SK-N-SH treated with all-trans-retinoic acid at 6 μM for 48 hours (cell line): ENCODE measurements at regions not wholly inside any gene's neighbourhood (a gene's known extent, or its start where the extent isn't known, plus 50 kb on each side); places are given as distances from the start of the nearest gene placed in this dataset.

Source experiments
- ATAC-seq: fragments of 200-7000 bp; cut with Tn5 transposase; 3 replicates; pipeline ENCODE4 v1.9.1; 2020; ENCODE audit warnings: mild to moderate bottlenecking, moderate library complexity
- ARNTL ChIP-seq: fragments of 450-650 bp; formaldehyde crosslinking; IDR thresholded peaks from 2 replicates; pipeline ENCODE4 v1.5.0; 2020; ENCODE audit warnings: low read depth, mild to moderate bottlenecking, moderate library complexity, borderline replicate concordance
- BACH2 ChIP-seq: fragments of 250-450 bp; sonication (Bioruptor Pico); IDR thresholded peaks from 2 replicates; pipeline ENCODE4 v1.9.0; 2021; ENCODE audit warnings: mild to moderate bottlenecking, borderline replicate concordance
- ESRRG ChIP-seq: fragments of 250-450 bp; sonication (Bioruptor Pico); IDR thresholded peaks from 2 replicates; pipeline ENCODE4 v1.6.1; 2021; ENCODE audit warnings: mild to moderate bottlenecking
- GLIS3 ChIP-seq: fragments of 250-450 bp; sonication (Bioruptor Pico); IDR thresholded peaks from 2 replicates; pipeline ENCODE4 v1.5.0; 2020; ENCODE audit warnings: mild to moderate bottlenecking, moderate library complexity
- OSR1 ChIP-seq: fragments of 250-450 bp; sonication (Bioruptor Pico); IDR thresholded peaks from 2 replicates; pipeline ENCODE4 v1.8.0; 2022; ENCODE audit warnings: moderate library complexity, mild to moderate bottlenecking, inconsistent platforms
- PPARA ChIP-seq: fragments of 250-450 bp; sonication (Bioruptor Pico); IDR thresholded peaks from 2 replicates; pipeline ENCODE4 v1.5.0; 2020; ENCODE audit warnings: mild to moderate bottlenecking, borderline replicate concordance
- RARB ChIP-seq: fragments of 250-450 bp; sonication (Bioruptor Pico); IDR thresholded peaks from 2 replicates; pipeline ENCODE4 v1.8.0; 2021; ENCODE audit warnings: mild to moderate bottlenecking, moderate library complexity
- SNAI2 ChIP-seq: fragments of 250-450 bp; sonication (Bioruptor Pico); IDR thresholded peaks from 2 replicates; pipeline ENCODE4 v1.5.0; 2020; ENCODE audit warnings: mild to moderate bottlenecking, moderate library complexity
- TOX ChIP-seq: fragments of 250-450 bp; sonication (Bioruptor Pico); IDR thresholded peaks from 2 replicates; pipeline ENCODE4 v1.8.0; 2021; ENCODE audit warnings: mild to moderate bottlenecking, moderate library complexity, borderline replicate concordance
- ZC3H10 ChIP-seq: fragments of 250-450 bp; sonication (Bioruptor Pico); IDR thresholded peaks from 2 replicates; pipeline ENCODE4 v1.5.1; 2021; ENCODE audit warnings: mild to moderate bottlenecking, moderate library complexity
- ZFP3 ChIP-seq: fragments of 250-450 bp; sonication (Bioruptor Pico); IDR thresholded peaks from 2 replicates; pipeline ENCODE4 v1.5.0; 2020; ENCODE audit warnings: mild to moderate bottlenecking, moderate library complexity
- ZFP30 ChIP-seq: fragments of 450-650 bp; formaldehyde crosslinking; IDR thresholded peaks from 2 replicates; pipeline ENCODE4 v1.5.0; 2022; ENCODE audit warnings: mild to moderate bottlenecking, moderate library complexity
- ZNF565 ChIP-seq: fragments of 450-650 bp; formaldehyde crosslinking; conservative IDR thresholded peaks from 2 replicates; pipeline ENCODE4 v1.5.0; 2020; ENCODE audit warnings: low read depth, mild to moderate bottlenecking, moderate library complexity
- ZNF70 ChIP-seq: fragments of 450-650 bp; formaldehyde crosslinking; IDR thresholded peaks from 2 replicates; pipeline ENCODE4 v1.5.0; 2020; ENCODE audit warnings: mild to moderate bottlenecking, moderate library complexity
- TF ChIP-seq, protein P1 (sequence below): fragments of 250-450 bp; sonication (Bioruptor Pico); IDR thresholded peaks from 2 replicates; pipeline ENCODE4 v1.8.0; 2021; ENCODE audit warnings: low read depth, mild to moderate bottlenecking, moderate library complexity, borderline replicate concordance
- TF ChIP-seq, protein P2 (sequence below): fragments of 250-450 bp; sonication (Bioruptor Pico); IDR thresholded peaks from 2 replicates; pipeline ENCODE4 v1.8.0; 2020; ENCODE audit warnings: mild to moderate bottlenecking, moderate library complexity, borderline replicate concordance
- TF ChIP-seq, protein P3 (sequence below): fragments of 250-450 bp; sonication (Bioruptor Pico); IDR thresholded peaks from 2 replicates; pipeline ENCODE4 v1.5.1; 2021; ENCODE audit warnings: mild to moderate bottlenecking, moderate library complexity
- TF ChIP-seq, protein P4 (sequence below): fragments of 250-450 bp; sonication (Bioruptor Pico); IDR thresholded peaks from 2 replicates; pipeline ENCODE4 v1.5.1; 2020; ENCODE audit warnings: low read depth, mild to moderate bottlenecking, moderate library complexity
- TF ChIP-seq, protein P5 (sequence below): fragments of 250-450 bp; sonication (Bioruptor Pico); IDR thresholded peaks from 2 replicates; pipeline ENCODE4 v1.5.0; 2020; ENCODE audit warnings: mild to moderate bottlenecking, moderate library complexity

DNA sequence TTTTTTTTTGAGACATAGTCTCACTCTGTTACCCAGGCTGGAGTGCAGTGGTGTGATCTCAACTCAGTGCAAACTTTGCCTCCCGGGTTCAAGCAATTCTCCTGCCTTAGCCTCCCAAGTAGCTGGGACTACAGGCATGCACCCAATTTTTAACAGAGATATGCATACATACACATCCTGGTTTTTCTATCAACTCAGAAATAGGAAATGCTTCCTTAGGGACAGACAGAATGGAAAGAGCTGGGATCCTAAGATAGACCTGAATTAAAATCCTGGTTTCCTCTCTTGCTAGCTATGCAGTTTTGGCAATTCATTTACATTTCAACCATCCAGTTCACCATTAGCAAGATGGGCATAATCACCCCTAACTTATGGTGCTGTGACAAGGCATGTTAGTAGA lies 347.5 kb downstream of the GPAM start:
- no peak for ATAC-seq
- TF ChIP-seq ZFP30 (CRISPR knock-in tag) (no peak), GLIS3 (CRISPR knock-in tag) (no peak), ZC3H10 (CRISPR knock-in tag) (no peak), ZFP3 (CRISPR knock-in tag) (no peak), ZNF565 (CRISPR knock-in tag) (no peak), ARNTL (CRISPR knock-in tag) (no peak), SNAI2 (CRISPR knock-in tag) (no peak), RARB (CRISPR knock-in tag) (no peak), OSR1 (CRISPR knock-in tag) (no peak), ESRRG (CRISPR knock-in tag) (no peak), BACH2 (no peak)
- TF ChIP-seq, protein P1, sequence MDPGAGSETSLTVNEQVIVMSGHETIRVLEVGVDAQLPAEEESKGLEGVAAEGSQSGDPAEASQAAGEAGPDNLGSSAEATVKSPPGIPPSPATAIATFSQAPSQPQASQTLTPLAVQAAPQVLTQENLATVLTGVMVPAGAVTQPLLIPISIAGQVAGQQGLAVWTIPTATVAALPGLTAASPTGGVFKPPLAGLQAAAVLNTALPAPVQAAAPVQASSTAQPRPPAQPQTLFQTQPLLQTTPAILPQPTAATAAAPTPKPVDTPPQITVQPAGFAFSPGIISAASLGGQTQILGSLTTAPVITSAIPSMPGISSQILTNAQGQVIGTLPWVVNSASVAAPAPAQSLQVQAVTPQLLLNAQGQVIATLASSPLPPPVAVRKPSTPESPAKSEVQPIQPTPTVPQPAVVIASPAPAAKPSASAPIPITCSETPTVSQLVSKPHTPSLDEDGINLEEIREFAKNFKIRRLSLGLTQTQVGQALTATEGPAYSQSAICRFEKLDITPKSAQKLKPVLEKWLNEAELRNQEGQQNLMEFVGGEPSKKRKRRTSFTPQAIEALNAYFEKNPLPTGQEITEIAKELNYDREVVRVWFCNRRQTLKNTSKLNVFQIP: no peak
- TF ChIP-seq, protein P2, sequence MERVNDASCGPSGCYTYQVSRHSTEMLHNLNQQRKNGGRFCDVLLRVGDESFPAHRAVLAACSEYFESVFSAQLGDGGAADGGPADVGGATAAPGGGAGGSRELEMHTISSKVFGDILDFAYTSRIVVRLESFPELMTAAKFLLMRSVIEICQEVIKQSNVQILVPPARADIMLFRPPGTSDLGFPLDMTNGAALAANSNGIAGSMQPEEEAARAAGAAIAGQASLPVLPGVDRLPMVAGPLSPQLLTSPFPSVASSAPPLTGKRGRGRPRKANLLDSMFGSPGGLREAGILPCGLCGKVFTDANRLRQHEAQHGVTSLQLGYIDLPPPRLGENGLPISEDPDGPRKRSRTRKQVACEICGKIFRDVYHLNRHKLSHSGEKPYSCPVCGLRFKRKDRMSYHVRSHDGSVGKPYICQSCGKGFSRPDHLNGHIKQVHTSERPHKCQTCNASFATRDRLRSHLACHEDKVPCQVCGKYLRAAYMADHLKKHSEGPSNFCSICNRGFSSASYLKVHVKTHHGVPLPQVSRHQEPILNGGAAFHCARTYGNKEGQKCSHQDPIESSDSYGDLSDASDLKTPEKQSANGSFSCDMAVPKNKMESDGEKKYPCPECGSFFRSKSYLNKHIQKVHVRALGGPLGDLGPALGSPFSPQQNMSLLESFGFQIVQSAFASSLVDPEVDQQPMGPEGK (CRISPR knock-in tag): no peak
- TF ChIP-seq, protein P3, sequence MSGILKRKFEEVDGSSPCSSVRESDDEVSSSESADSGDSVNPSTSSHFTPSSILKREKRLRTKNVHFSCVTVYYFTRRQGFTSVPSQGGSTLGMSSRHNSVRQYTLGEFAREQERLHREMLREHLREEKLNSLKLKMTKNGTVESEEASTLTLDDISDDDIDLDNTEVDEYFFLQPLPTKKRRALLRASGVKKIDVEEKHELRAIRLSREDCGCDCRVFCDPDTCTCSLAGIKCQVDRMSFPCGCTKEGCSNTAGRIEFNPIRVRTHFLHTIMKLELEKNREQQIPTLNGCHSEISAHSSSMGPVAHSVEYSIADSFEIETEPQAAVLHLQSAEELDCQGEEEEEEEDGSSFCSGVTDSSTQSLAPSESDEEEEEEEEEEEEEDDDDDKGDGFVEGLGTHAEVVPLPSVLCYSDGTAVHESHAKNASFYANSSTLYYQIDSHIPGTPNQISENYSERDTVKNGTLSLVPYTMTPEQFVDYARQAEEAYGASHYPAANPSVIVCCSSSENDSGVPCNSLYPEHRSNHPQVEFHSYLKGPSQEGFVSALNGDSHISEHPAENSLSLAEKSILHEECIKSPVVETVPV (CRISPR knock-in tag): no peak

DNA sequence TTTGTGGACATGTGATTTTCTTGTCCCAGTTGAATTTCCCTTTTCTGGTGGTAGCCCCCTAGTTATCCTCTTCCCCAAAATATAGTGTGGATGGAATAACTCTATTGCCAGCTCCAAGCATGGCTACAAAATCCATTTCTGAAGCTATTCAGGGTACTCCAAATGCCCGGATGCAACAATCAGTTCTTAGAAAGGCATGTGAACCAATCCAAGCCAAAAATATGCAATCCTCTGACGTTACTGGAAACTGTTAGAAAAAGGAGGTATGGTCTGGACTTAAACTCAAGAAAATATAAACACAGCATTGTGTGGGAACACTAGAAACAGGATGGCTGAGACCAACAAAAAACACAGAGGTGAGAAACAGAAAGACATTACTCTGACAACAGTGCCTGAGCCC lies 347.0 kb downstream of the GPAM start:
- TF ChIP-seq ZFP3 (CRISPR knock-in tag) (no peak), TOX (CRISPR knock-in tag) (no peak), ZNF70 (no peak), RARB (CRISPR knock-in tag) (no peak), GLIS3 (CRISPR knock-in tag) (no peak), ZC3H10 (CRISPR knock-in tag) (no peak), ZFP30 (CRISPR knock-in tag) (no peak), PPARA (CRISPR knock-in tag) (no peak), OSR1 (CRISPR knock-in tag) (no peak), ESRRG (CRISPR knock-in tag) (no peak)
- TF ChIP-seq, protein P2 (CRISPR knock-in tag): no peak
- TF ChIP-seq, protein P4, sequence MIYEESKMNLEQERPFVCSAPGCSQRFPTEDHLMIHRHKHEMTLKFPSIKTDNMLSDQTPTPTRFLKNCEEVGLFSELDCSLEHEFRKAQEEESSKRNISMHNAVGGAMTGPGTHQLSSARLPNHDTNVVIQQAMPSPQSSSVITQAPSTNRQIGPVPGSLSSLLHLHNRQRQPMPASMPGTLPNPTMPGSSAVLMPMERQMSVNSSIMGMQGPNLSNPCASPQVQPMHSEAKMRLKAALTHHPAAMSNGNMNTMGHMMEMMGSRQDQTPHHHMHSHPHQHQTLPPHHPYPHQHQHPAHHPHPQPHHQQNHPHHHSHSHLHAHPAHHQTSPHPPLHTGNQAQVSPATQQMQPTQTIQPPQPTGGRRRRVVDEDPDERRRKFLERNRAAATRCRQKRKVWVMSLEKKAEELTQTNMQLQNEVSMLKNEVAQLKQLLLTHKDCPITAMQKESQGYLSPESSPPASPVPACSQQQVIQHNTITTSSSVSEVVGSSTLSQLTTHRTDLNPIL: no peak
- TF ChIP-seq, protein P3 (CRISPR knock-in tag): no peak
- TF ChIP-seq, protein P5, sequence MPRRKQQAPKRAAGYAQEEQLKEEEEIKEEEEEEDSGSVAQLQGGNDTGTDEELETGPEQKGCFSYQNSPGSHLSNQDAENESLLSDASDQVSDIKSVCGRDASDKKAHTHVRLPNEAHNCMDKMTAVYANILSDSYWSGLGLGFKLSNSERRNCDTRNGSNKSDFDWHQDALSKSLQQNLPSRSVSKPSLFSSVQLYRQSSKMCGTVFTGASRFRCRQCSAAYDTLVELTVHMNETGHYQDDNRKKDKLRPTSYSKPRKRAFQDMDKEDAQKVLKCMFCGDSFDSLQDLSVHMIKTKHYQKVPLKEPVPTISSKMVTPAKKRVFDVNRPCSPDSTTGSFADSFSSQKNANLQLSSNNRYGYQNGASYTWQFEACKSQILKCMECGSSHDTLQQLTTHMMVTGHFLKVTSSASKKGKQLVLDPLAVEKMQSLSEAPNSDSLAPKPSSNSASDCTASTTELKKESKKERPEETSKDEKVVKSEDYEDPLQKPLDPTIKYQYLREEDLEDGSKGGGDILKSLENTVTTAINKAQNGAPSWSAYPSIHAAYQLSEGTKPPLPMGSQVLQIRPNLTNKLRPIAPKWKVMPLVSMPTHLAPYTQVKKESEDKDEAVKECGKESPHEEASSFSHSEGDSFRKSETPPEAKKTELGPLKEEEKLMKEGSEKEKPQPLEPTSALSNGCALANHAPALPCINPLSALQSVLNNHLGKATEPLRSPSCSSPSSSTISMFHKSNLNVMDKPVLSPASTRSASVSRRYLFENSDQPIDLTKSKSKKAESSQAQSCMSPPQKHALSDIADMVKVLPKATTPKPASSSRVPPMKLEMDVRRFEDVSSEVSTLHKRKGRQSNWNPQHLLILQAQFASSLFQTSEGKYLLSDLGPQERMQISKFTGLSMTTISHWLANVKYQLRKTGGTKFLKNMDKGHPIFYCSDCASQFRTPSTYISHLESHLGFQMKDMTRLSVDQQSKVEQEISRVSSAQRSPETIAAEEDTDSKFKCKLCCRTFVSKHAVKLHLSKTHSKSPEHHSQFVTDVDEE (CRISPR knock-in tag): no peak

More for the DNA sequence above, 347.0 kb downstream of the GPAM start:
- ATAC-seq: no peak
